K562 (cell line): ENCODE measurements at regions not wholly inside any gene's neighbourhood (a gene's known extent, or its start where the extent isn't known, plus 50 kb on each side); places are given as distances from the start of the nearest gene placed in this dataset.

Experiments used
- ATAC-seq: fragments of 200-7000 bp; cut with Tn5 transposase; 3 replicates; pipeline ENCODE4 v1.9.1; 2020; ENCODE audit warnings: moderate library complexity
- BruUV-seq: library from RNA; stranded (reverse); fragments of 400-500 nt; replicated peaks from 2 replicates; lab custom pipeline; 2021; lab: Mats Ljungman, UMichigan
- CTCF ChIA-PET: fragments of 300-600 bp; formaldehyde crosslinking; extraction: SDS; loops from one replicate; lab custom pipeline; 2021; ENCODE audit warnings: low intra/inter-chr PET ratio; lab: Yijun Ruan, JAX
- POLR2A ChIA-PET: fragments of 300-600, 350-650 bp; sonication (Branson Sonifier 250); formaldehyde crosslinking; extraction: SDS; loops from one replicate; lab custom pipeline; 2021; ENCODE audit warnings: antibody characterized with exemption, inconsistent platforms; lab: Yijun Ruan, JAX
- DNase-seq, 4 experiments: peaks; one replicate each; pipeline versions ENCODE4 v3.0.0 to v3.0.0-alpha.2; 2011 to 2018; ENCODE audit warnings: low spot score in 3 of 4, mixed read lengths in 3 of 4; ENCODE audit errors: extremely low read depth in 1 of 4
- FAIRE-seq: peaks from 2 replicates; lab custom pipeline; 2011; peaks lifted over from hg19 to GRCh38; lab: Jason Lieb, UNC
- H2AFZ ChIP-seq: 2 replicates; pipeline ENCODE4 v1.6.0; 2011; ENCODE audit warnings: low read depth, low read length, control low read depth, inconsistent platforms
- H3K27ac ChIP-seq: fragments of 200-600 bp; 3 replicates; pipeline ENCODE4 v1.8.0; 2011; ENCODE audit warnings: low read depth, mild to moderate bottlenecking, control low read depth, inconsistent platforms, low read length, moderate library complexity, mixed read lengths; ENCODE audit errors: extremely low read depth
- H3K27me3 ChIP-seq, 2 experiments: fragments of 300-600 bp in 1 of 2; 2 replicates in 1 of 2; 3 replicates in 1 of 2; pipeline versions ENCODE4 v1.6.0 to v1.8.0; 2011; ENCODE audit warnings: inconsistent platforms in 2 of 2, low read length in 2 of 2, mild to moderate bottlenecking in 1 of 2, mixed read lengths in 1 of 2, moderate library complexity in 1 of 2; ENCODE audit not compliant: control insufficient read depth in 2 of 2, insufficient read depth in 2 of 2
- H3K36me3 ChIP-seq: fragments of 300-600 bp; 3 replicates; pipeline ENCODE4 v1.8.0; 2011; ENCODE audit warnings: mild to moderate bottlenecking, low read length, inconsistent platforms; ENCODE audit not compliant: control insufficient read depth, insufficient read depth
- H3K4me1 ChIP-seq, 2 experiments: fragments of 200-600 bp in 1 of 2; replicated peaks in 1 of 2; 2 replicates in 1 of 2; 3 replicates in 1 of 2; pipeline versions ENCODE4 v1.5.1 to v1.8.0; 2011; ENCODE audit warnings: inconsistent platforms in 2 of 2, low read length in 2 of 2, mild to moderate bottlenecking in 1 of 2, mixed read lengths in 1 of 2, moderate library complexity in 1 of 2; ENCODE audit not compliant: control insufficient read depth in 2 of 2, insufficient read depth in 2 of 2
- H3K4me2 ChIP-seq: 2 replicates; pipeline ENCODE4 v1.6.1; 2011; ENCODE audit warnings: low read length, control low read depth, inconsistent platforms, mixed read lengths; ENCODE audit not compliant: insufficient read depth
- H3K4me3 ChIP-seq: fragments of 200-600 bp; sonication (generic), shearing (Covaris generic); 2 replicates; pipeline ENCODE4 v1.5.1; 2016; ENCODE audit warnings: control low read depth, inconsistent platforms
- H3K79me2 ChIP-seq: fragments of 200-600 bp; 3 replicates; pipeline ENCODE4 v1.8.0; 2011; ENCODE audit warnings: low read length, inconsistent platforms; ENCODE audit not compliant: control insufficient read depth, insufficient read depth
- H3K9ac ChIP-seq, 2 experiments: 2 replicates each; pipeline versions ENCODE4 v1.6.0 to v1.6.1; 2011; ENCODE audit warnings: low read depth in 2 of 2, low read length in 2 of 2, control low read depth in 1 of 2, inconsistent platforms in 1 of 2, mild to moderate bottlenecking in 1 of 2, mixed read lengths in 1 of 2; ENCODE audit not compliant: insufficient read depth in 1 of 2
- H3K9me1 ChIP-seq: one replicate; pipeline ENCODE4 v1.6.0; 2011; ENCODE audit warnings: inconsistent platforms, mild to moderate bottlenecking, low read length, moderate library complexity; ENCODE audit not compliant: control insufficient read depth, insufficient read depth
- H3K9me3 ChIP-seq: replicated peaks from 2 replicates; pipeline ENCODE4 v1.5.1; 2011; ENCODE audit warnings: low read depth, low read length, inconsistent platforms; ENCODE audit not compliant: control insufficient read depth, insufficient read depth
- H4K20me1 ChIP-seq: replicated peaks from 2 replicates; pipeline ENCODE4 v1.6.1; 2011; ENCODE audit warnings: low read length, inconsistent platforms, mixed read lengths; ENCODE audit not compliant: control insufficient read depth, insufficient read depth
- CREB5 ChIP-seq: fragments of 250-450 bp; sonication (Bioruptor Pico); IDR thresholded peaks from 2 replicates; pipeline ENCODE4 v1.5.0; 2020; ENCODE audit warnings: mild to moderate bottlenecking
- DEAF1 ChIP-seq: fragments of 450-650 bp; formaldehyde crosslinking; IDR thresholded peaks from 2 replicates; pipeline ENCODE4 v1.4.0; 2020; ENCODE audit warnings: mild to moderate bottlenecking, moderate library complexity
- ELF2 ChIP-seq: fragments of 250-450 bp; sonication (Bioruptor Pico); IDR thresholded peaks from 2 replicates; pipeline ENCODE4 v1.5.0; 2021; ENCODE audit warnings: mild to moderate bottlenecking
- ELF4 ChIP-seq: fragments of 450-650 bp; formaldehyde crosslinking; IDR thresholded peaks from 2 replicates; pipeline ENCODE4 v1.4.0; 2022; ENCODE audit warnings: missing genetic modification characterization
- ELK1 ChIP-seq: sonication (generic); formaldehyde crosslinking; IDR thresholded peaks from 2 replicates; pipeline ENCODE4 v1.8.1; 2022; ENCODE audit warnings: missing genetic modification reagents
- HDAC2 ChIP-seq: fragments of 450-650 bp; IDR thresholded peaks from 2 replicates; pipeline ENCODE4 v1.6.1; 2016; ENCODE audit warnings: mild to moderate bottlenecking
- KLF10 ChIP-seq: fragments of 250-450 bp; sonication (Bioruptor Pico); IDR thresholded peaks from 2 replicates; pipeline ENCODE4 v1.6.1; 2021; ENCODE audit warnings: matching md5 sums
- PKNOX1 ChIP-seq: fragments of 450-650 bp; IDR thresholded peaks from 2 replicates; pipeline ENCODE4 v1.6.1; 2016
- POLR3A ChIP-seq: IDR thresholded peaks from 2 replicates; pipeline ENCODE4 v1.6.1; 2011; ENCODE audit warnings: borderline replicate concordance, mild to moderate bottlenecking, moderate library complexity; ENCODE audit not compliant: insufficient read length, insufficient read depth; ENCODE audit errors: extremely low read depth
- SETDB1 ChIP-seq: IDR thresholded peaks from one replicate; pipeline ENCODE4 v1.6.1; 2012; ENCODE audit warnings: low read length, control low read depth, inconsistent platforms
- SP1 ChIP-seq: sonication (generic); formaldehyde crosslinking; IDR thresholded peaks from 2 replicates; pipeline ENCODE4 v1.8.1; 2022; ENCODE audit warnings: mild to moderate bottlenecking, missing genetic modification reagents
- THRB ChIP-seq: fragments of 450-650 bp; formaldehyde crosslinking; conservative IDR thresholded peaks from 2 replicates; pipeline ENCODE4 v1.4.0; 2022; ENCODE audit warnings: mild to moderate bottlenecking, missing genetic modification characterization
- ZBED1 ChIP-seq: IDR thresholded peaks from 2 replicates; pipeline ENCODE4 v1.6.1; 2014
- ZFPM2 ChIP-seq: fragments of 250-450 bp; sonication (Bioruptor Pico); IDR thresholded peaks from 2 replicates; pipeline ENCODE4 v1.5.1; 2022; ENCODE audit warnings: mild to moderate bottlenecking
- ZNF12 ChIP-seq: sonication (generic); formaldehyde crosslinking; IDR thresholded peaks from 2 replicates; pipeline ENCODE4 v1.4.0; 2020; ENCODE audit warnings: mild to moderate bottlenecking, missing genetic modification reagents
- ZNF449 ChIP-seq: fragments of 250-450 bp; sonication (Bioruptor Pico); IDR thresholded peaks from 2 replicates; pipeline ENCODE4 v1.8.0; 2022; ENCODE audit warnings: moderate library complexity, mild to moderate bottlenecking, inconsistent platforms
- ZNF77 ChIP-seq: fragments of 250-450 bp; sonication (Bioruptor Pico); IDR thresholded peaks from 2 replicates; pipeline ENCODE4 v1.5.0; 2020
- ZNF785 ChIP-seq: fragments of 250-450 bp; sonication (Bioruptor Pico); IDR thresholded peaks from 2 replicates; pipeline ENCODE4 v1.4.0; 2020; ENCODE audit warnings: mild to moderate bottlenecking
- WGBS: fragments of 100-300 bp; shearing (Covaris generic); methylation state at CpG from one replicate; pipeline ENCODE4 v1.1.6; 2016; ENCODE audit warnings: low coverage, mixed read lengths; ENCODE audit not compliant: insufficient coverage; ENCODE audit errors: missing lambda C conversion rate; 5-methylcytosine and 5-hydroxymethylcytosine counted together
- in situ Hi-C: fragments of 300-500 bp; cut with MboI; formaldehyde crosslinking; loops from 4 replicates; pipeline ENCODE4 v1.15.0; 2018; ENCODE audit warnings: inconsistent platforms, mixed read lengths
- intact Hi-C: fragments of 100-400 bp; cut with micrococcal nuclease; formaldehyde crosslinking; loops from 2 replicates; pipeline ENCODE4 v1.14.2; 2022

- H3K4me1 ChIP-seq: peaks cover 21 to 22% of the 10 kb centered on the region in 2 experiments
- no peak overlapping the region for H3K4me2 ChIP-seq
- BruUV-seq: no TSS peak
- POLR2A ChIA-PET: no interaction called here
- 64% methylated on average over 4 of the region's 4 CpGs for WGBS
- H3K27me3 ChIP-seq: no peaks in the 10 kb centered on the region
- DNase-seq: no peak
- FAIRE-seq: no peak
- H3K9ac ChIP-seq: no peak overlapping the region
- no peak for ATAC-seq
- H3K9me3 ChIP-seq: peaks cover 5% of the 10 kb centered on the region
- H3K4me3 ChIP-seq: no peak overlapping the region
- no peaks in the 10 kb centered on the region for H3K36me3 ChIP-seq
- H2AFZ ChIP-seq: no peak overlapping the region
- H4K20me1 ChIP-seq: no peaks in the 10 kb centered on the region
- H3K79me2 ChIP-seq: no peaks in the 10 kb centered on the region
- H3K27ac ChIP-seq: no peak overlapping the region
- TF ChIP-seq POLR3A (no peak), CREB5 (CRISPR knock-in tag) (no peak), ZNF77 (CRISPR knock-in tag) (no peak), ELF2 (CRISPR knock-in tag) (no peak), SP1 (CRISPR knock-in tag) (no peak), ELF4 (CRISPR knock-in tag) (no peak), PKNOX1 (no peak), ELK1 (CRISPR knock-in tag) (no peak), ZNF785 (CRISPR knock-in tag) (no peak), HDAC2 (no peak), THRB (no peak), ZFPM2 (CRISPR knock-in tag) (no peak), ZNF449 (no peak), ZNF12 (CRISPR knock-in tag) (no peak), KLF10 (CRISPR knock-in tag) (no peak), SETDB1 (no peak), DEAF1 (CRISPR knock-in tag) (no peak), ZBED1 (no peak)
- TF ChIP-seq, all 486 proteins: peak for 0
- H3K9me1 ChIP-seq: no peaks in the 10 kb centered on the region
- in situ Hi-C loops: no loop called here
- intact Hi-C loops: no loop called here
- CTCF ChIA-PET: no interaction called here
Observed at GRCh38 chr2:85956646-85957039, 67.9 kb upstream of the ST3GAL5 start.
